ENCODE measurements at regions not wholly inside any gene's neighbourhood (a gene's known extent, or its start where the extent isn't known, plus 50 kb on each side); places are given as distances from the start of the nearest gene placed in this dataset.

DNA sequence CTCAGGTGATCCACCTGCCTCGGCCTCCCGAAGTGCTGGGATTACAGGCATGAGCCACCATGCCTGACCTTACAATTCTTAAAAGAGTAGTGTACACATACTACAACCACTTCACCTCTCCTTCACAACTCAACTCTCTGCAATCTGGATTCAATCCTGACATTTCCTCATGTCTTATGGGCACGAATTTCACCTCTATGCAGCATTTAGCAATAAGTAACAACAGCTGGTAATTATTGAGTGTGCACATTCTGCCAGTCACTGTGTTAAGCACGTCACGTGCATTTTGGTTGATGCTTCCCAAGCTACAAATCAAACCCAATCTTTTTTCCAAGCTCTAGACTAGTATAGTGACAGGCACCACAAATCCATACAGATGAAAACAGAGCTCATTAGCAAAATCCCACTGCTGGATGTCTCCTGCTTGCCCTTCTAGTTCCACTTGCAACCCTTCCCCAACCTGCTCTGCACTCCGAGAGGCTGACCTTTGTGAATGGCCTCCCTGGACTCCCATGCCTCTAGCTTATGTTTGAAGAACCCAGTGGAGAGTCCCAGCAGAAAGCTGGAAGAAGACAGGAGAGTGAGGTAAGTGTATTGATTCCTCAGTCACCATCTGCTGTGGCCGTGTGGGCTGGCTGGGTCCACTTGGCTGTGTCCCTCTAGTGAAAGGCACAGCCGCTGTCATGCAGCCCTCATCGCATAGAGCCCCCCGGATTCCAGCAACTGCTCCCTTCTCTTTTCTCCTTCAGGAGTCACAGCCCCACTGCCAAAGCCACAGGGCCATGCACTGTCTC, 176.5 kb downstream of the MEX3B start:
- TF ChIP-seq TAF1 (IDR thresholded peaks at IDR 0.05; ENCODE audit: borderline replicate concordance, insufficient read depth, low read length) = no peak
- TF ChIP-seq POLR2AphosphoS5 (IDR thresholded peaks at IDR 0.05; ENCODE audit: low read depth, low read length) = no peak
- no peak for TF ChIP-seq FOXP2 (optimal IDR thresholded peaks at IDR 0.05; ENCODE audit: borderline replicate concordance, extremely low read depth, extremely low read length, insufficient read depth)
- no peak for TF ChIP-seq SIN3A (IDR thresholded peaks at IDR 0.05; ENCODE audit: borderline replicate concordance, insufficient read depth, low read length)
- TF ChIP-seq, protein P1, sequence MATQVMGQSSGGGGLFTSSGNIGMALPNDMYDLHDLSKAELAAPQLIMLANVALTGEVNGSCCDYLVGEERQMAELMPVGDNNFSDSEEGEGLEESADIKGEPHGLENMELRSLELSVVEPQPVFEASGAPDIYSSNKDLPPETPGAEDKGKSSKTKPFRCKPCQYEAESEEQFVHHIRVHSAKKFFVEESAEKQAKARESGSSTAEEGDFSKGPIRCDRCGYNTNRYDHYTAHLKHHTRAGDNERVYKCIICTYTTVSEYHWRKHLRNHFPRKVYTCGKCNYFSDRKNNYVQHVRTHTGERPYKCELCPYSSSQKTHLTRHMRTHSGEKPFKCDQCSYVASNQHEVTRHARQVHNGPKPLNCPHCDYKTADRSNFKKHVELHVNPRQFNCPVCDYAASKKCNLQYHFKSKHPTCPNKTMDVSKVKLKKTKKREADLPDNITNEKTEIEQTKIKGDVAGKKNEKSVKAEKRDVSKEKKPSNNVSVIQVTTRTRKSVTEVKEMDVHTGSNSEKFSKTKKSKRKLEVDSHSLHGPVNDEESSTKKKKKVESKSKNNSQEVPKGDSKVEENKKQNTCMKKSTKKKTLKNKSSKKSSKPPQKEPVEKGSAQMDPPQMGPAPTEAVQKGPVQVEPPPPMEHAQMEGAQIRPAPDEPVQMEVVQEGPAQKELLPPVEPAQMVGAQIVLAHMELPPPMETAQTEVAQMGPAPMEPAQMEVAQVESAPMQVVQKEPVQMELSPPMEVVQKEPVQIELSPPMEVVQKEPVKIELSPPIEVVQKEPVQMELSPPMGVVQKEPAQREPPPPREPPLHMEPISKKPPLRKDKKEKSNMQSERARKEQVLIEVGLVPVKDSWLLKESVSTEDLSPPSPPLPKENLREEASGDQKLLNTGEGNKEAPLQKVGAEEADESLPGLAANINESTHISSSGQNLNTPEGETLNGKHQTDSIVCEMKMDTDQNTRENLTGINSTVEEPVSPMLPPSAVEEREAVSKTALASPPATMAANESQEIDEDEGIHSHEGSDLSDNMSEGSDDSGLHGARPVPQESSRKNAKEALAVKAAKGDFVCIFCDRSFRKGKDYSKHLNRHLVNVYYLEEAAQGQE (IDR thresholded peaks at IDR 0.05; ENCODE audit: insufficient read depth in 1 of 2, low read depth in 2 of 2, low read length in 2 of 2) = no peak

DNA sequence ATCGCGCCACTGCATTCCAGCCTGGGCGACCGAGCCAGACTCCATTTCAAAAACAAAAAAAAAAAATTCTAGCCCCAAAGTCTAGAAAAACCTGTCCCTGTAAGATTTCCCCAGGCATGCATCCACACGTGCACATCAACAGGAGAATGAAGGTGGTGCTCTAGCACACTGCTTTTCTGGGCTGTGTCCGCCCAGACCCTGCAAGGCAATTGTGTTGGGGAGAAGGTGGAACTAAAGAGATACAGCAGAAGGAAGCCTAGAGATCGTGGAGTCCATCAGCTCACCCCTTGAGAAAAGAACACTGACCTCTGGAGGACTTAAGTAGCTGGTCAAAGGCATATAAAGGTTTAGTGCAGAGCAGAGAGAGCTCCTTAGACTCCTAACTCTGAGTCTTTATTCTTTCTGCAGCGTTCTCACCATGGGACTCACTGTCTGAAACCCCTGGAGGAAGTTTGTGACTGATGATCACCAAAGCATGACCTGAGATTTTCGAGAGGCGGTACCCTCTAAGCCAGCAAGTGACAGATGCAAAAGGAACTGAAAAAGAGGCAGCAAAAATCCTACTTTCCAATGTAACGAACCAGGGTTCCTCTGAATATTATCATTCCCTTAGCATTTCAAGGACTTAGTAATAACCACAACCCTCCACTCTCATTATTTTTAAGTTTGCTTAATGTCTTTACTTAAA, 179.8 kb downstream of the MEX3B start:
- TF ChIP-seq SIN3A (IDR thresholded peaks at IDR 0.05; ENCODE audit: borderline replicate concordance, insufficient read depth, low read length) (no peak), FOXP2 (optimal IDR thresholded peaks at IDR 0.05; ENCODE audit: borderline replicate concordance, extremely low read depth, extremely low read length, insufficient read depth) (no peak), TAF1 (IDR thresholded peaks at IDR 0.05; ENCODE audit: borderline replicate concordance, insufficient read depth, low read length) (no peak), POLR2AphosphoS5 (IDR thresholded peaks at IDR 0.05; ENCODE audit: low read depth, low read length) (no peak)
- TF ChIP-seq, protein P1 (IDR thresholded peaks at IDR 0.05; ENCODE audit: insufficient read depth in 1 of 2, low read depth in 2 of 2, low read length in 2 of 2) = no peak

GRCh38 chr15:81863162-81863561, 182.7 kb downstream of the MEX3B start:
- TF ChIP-seq, protein P1 (IDR thresholded peaks at IDR 0.05; ENCODE audit: insufficient read depth in 1 of 2, low read depth in 2 of 2, low read length in 2 of 2) = no peak
- TF ChIP-seq POLR2AphosphoS5 (IDR thresholded peaks at IDR 0.05; ENCODE audit: low read depth, low read length) = no peak
- no peak for TF ChIP-seq FOXP2 (optimal IDR thresholded peaks at IDR 0.05; ENCODE audit: borderline replicate concordance, extremely low read depth, extremely low read length, insufficient read depth)
- TF ChIP-seq TAF1 (IDR thresholded peaks at IDR 0.05; ENCODE audit: borderline replicate concordance, insufficient read depth, low read length) = no peak
- TF ChIP-seq SIN3A (IDR thresholded peaks at IDR 0.05; ENCODE audit: borderline replicate concordance, insufficient read depth, low read length) = no peak

DNA sequence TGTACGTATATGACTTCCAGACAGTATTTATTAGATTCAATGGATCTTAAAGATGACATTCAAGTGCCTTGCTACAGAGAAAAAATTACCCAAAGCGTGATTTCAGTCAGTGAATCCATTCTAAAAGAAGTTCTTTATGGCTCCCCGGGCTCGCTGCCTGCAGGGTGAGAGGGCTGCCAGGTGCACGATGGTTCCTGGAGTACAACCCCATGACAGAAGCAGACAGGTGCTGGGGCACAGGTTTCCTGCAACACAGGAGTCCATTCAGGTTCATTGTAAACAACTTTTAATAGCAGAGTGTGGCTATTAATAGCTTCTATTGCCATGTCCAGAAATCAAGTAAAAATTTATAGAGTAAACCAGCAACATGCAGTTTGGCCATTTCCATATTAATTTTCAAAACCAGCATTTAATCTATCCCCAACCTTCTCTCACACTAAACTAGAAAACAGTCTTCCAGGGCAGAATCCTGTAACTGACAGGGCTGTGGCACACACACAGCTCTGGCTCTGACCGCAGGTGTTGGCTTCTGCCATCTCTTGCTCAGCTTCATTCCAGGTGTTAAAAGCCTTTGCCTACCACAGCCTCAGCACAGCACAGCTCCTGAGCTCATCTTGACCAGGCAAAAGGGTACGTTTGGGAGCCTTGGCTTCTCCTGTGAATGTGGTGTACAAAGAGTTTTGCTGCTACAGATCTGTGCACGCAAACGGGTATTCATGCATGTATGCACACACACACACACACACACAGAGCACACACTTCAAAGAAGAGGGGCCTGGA, 185.9 kb downstream of the MEX3B start:
- TF ChIP-seq TAF1 (IDR thresholded peaks at IDR 0.05; ENCODE audit: borderline replicate concordance, insufficient read depth, low read length) (no peak), FOXP2 (optimal IDR thresholded peaks at IDR 0.05; ENCODE audit: borderline replicate concordance, extremely low read depth, extremely low read length, insufficient read depth) (no peak), POLR2AphosphoS5 (IDR thresholded peaks at IDR 0.05; ENCODE audit: low read depth, low read length) (no peak), SIN3A (IDR thresholded peaks at IDR 0.05; ENCODE audit: borderline replicate concordance, insufficient read depth, low read length) (no peak)
- TF ChIP-seq, protein P1 (IDR thresholded peaks at IDR 0.05; ENCODE audit: insufficient read depth in 1 of 2, low read depth in 2 of 2, low read length in 2 of 2) = no peak

Data from PFSK-1 (cell line).